ENCODE measurements at regions not wholly inside any gene's neighbourhood (a gene's known extent, or its start where the extent isn't known, plus 50 kb on each side); places are given as distances from the start of the nearest gene placed in this dataset.

DNA sequence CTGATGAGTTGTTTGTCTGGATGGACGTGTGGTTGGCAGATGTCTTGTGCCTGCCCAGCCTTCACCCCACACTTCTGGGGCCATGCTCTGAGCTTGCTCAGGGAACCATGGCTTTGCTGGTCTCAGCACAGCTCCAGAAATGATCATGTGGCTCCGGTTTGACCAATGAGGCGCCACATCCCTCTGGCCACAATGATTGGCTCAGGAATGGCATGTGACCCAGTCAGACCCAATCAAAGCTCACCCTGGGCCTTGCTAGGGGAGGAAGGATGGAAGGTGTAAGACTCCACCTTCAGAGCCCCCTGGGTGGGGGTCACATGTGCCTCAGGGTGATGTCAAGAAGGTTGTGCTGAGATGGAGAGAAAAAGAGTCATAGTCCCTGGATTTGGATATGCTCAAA lies 281.6 kb upstream of the SULF2 start:
- DNase-seq (ENCODE audit: low read depth), result no peak
- H3K4me3 ChIP-seq (ENCODE audit: low read depth, low read length), result no peak overlapping the region
- TF ChIP-seq, protein P1, sequence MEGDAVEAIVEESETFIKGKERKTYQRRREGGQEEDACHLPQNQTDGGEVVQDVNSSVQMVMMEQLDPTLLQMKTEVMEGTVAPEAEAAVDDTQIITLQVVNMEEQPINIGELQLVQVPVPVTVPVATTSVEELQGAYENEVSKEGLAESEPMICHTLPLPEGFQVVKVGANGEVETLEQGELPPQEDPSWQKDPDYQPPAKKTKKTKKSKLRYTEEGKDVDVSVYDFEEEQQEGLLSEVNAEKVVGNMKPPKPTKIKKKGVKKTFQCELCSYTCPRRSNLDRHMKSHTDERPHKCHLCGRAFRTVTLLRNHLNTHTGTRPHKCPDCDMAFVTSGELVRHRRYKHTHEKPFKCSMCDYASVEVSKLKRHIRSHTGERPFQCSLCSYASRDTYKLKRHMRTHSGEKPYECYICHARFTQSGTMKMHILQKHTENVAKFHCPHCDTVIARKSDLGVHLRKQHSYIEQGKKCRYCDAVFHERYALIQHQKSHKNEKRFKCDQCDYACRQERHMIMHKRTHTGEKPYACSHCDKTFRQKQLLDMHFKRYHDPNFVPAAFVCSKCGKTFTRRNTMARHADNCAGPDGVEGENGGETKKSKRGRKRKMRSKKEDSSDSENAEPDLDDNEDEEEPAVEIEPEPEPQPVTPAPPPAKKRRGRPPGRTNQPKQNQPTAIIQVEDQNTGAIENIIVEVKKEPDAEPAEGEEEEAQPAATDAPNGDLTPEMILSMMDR (IDR thresholded peaks at IDR 0.05; ENCODE audit: low read depth, low read length, missing control alignments), result no peak

DNA sequence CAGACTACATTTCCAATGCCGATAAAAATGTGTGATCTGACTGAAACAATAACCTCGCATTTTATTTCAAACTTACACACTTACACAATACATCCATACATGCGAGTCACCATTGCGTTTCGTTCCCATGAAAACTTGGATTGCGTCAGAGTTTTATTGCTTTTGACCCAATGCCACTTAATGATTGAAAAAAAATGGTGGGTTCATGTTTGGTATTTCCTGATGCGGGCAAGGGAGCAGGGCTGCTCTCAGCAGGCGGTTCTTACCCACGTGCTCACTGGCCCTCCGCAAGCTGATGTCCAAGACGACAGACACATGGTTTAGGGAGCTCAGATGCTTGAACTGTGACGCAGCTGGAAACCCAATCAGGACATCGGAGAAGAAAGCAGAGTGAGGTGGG lies 281.0 kb upstream of the SULF2 start:
- no peak for DNase-seq (ENCODE audit: low read depth)
- H3K4me3 ChIP-seq (ENCODE audit: low read depth, low read length), result no peak overlapping the region
- TF ChIP-seq, protein P1 (IDR thresholded peaks at IDR 0.05; ENCODE audit: low read depth, low read length, missing control alignments), result no peak

DNA sequence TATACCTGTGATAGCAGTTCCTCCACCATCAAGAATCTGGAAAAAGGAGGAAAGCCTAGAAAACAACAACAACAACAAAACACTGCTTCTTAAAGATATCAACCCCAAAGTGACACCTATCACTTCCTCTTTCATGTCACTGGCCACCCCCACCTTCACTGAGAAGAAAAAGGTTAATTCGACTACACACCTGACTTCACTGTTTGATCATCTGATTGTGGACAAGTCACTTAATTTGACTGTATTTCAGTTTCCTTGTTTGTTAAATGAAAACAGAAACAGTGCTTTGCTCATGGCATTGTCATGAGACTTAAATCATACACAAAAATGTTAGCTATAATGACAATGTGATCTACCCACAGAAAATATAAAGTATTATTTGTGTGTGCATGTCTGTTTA lies 280.6 kb upstream of the SULF2 start:
- no peak overlapping the region for H3K4me3 ChIP-seq (ENCODE audit: low read depth, low read length)

DNA sequence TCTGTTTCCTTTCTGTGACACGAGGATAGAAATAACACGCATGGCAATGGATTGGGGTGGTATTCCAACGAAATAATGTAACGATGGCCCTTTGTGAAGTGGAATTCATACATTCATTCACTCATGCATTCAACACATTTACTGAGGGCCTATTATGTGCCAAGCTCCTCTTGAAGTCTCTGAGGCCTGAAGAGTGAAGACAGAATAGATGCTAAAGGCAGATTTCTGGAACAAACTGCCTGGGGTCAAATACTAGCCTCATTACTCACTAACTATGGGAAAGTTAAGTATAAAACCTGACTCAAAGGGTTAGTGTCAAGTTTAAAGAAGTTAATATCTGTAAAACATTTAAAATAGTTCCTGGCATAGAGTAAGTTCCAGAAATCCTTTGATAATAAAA lies 279.6 kb upstream of the SULF2 start:
- TF ChIP-seq, protein P1 (IDR thresholded peaks at IDR 0.05; ENCODE audit: low read depth, low read length, missing control alignments), result no peak
- no peak overlapping the region for H3K4me3 ChIP-seq (ENCODE audit: low read depth, low read length)

More for the DNA sequence above, 280.6 kb upstream of the SULF2 start:
- TF ChIP-seq, protein P1 (IDR thresholded peaks at IDR 0.05; ENCODE audit: low read depth, low read length, missing control alignments), result no peak
- DNase-seq (ENCODE audit: low read depth), result no peak

DNA sequence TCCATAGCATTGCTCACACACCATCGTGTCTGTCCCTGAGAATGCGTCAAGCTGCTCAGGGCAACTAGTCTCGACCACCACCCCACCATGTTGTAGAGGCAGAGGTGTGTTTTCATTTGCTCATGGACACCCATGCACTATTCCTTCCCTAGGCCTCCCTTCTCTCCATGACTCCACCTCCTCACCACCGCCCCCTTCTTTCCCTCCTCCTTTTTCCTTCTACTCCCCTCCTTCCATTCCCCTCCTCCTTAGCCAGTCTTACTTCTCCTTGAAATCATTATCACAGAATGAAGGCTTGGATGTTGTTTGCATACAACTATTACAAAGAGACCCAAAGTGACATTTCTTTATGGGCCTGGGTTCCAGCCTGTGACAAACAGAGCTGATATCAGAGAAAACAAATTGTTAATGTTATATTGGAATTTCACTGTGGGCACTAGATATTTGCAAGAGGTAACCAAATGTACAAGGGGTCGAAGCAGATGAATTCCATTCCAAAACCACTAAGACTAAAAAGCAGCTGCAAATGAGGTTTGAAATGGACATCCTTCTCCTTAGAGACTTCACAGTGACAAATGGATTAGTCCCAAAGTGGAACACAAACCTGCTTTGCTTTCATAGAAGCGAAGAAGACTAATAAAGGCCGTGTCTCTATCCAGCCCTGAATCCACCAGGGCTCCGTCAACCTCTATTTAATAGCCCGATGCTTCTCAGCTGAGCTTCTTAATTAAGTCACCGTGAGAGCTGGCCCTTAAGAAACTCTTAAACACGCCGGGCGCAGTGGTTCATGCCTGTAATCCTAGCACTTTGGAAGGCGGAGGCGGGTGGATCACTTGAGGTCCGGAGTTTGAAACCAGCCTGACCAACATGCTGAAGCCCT lies 275.8 kb upstream of the SULF2 start:
- no peak overlapping the region for H3K4me3 ChIP-seq (ENCODE audit: low read depth, low read length)
- no peak for DNase-seq (ENCODE audit: low read depth)
- TF ChIP-seq, protein P1 (IDR thresholded peaks at IDR 0.05; ENCODE audit: low read depth, low read length, missing control alignments), result no peak

More for the DNA sequence above, 279.6 kb upstream of the SULF2 start:
- no peak for DNase-seq (ENCODE audit: low read depth)

DNA sequence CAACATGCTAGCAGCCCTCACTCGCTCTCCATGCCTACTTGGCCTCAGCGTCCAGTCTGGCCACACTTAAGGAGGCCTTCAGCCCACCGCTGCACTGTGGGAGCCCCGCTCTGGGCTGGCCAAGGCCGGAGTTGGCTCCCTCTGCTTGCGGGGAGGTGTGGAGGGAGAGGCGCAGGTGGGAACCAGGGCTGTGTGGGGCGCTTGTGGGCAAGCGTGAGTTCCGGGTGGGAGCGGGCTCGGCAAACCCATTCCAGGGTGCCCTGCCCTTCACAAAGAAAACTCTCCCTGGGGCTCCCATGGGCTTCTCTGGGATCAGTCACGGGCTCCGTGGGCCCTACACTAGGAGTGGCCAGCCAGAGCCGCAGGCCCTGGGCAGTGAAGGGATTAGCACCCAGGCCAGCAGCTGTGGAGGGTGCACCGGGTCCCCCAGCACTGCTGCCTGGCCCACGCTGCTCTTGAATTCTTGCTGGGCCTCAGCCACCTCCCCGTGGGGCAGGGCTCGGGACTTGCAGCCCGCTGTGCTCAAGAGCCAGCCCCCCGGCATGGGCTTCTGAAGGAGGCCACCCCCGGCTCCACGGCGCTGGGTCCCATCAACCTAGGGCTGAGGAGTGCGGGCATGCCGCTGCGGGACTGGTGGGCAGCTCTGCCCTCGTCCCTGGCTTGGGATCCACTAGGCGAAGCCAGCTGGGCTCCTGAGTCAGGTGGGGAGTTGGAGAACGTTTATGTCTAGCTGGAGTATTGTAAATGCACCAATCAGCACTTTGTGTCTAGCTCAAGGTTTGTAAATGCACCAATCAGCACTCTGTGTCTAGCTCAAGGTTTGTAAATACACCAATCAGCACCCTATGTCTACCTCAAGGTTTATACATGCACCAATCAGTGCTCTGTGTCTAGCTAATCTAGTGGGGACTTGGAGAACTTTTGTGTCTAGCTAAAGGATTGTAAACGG lies 273.6 kb upstream of the SULF2 start:
- TF ChIP-seq, protein P1 (IDR thresholded peaks at IDR 0.05; ENCODE audit: low read depth, low read length, missing control alignments), result no peak
- H3K4me3 ChIP-seq (ENCODE audit: low read depth, low read length), result no peak overlapping the region
- DNase-seq (ENCODE audit: low read depth), result no peak

Data from GM12864 (cell line).